WTC11 (cell line): ENCODE measurements at regions not wholly inside any gene's neighbourhood (a gene's known extent, or its start where the extent isn't known, plus 50 kb on each side); places are given as distances from the start of the nearest gene placed in this dataset. TPM values are rescaled to one million over a fixed set of nuclear protein-coding genes. Genes with fewer than 3 reads are reported as not detected.

Experiments used
- microRNA-seq: library from miRNA; unstranded; fragments of <30 nt; microRNA quantifications from one replicate; pipeline ENCODE4 v1.2.0, GENCODE V29; 2022; ENCODE audit warnings: borderline number of aligned reads

Small RNA genes in the stretch of these regions (microRNA-seq; reads per million reads assigned to microRNA genes)
- gene MIR5100, result not detected
